Fibroblast of lung (primary cell): ENCODE measurements at regions not wholly inside any gene's neighbourhood (a gene's known extent, or its start where the extent isn't known, plus 50 kb on each side); places are given as distances from the start of the nearest gene placed in this dataset.

ENCODE experiments used
- EZH2 ChIP-seq: IDR thresholded peaks from 2 replicates; pipeline ENCODE4 v1.5.1; 2012; ENCODE audit warnings: low read length, control low read depth, mild to moderate bottlenecking; ENCODE audit errors: missing control alignments
- TF ChIP-seq, protein P1 (sequence below), 2 donors: IDR thresholded peaks in 1 of 2; conservative IDR thresholded peaks in 1 of 2; 1 replicate in 1 of 2; 2 replicates in 1 of 2; pipeline ENCODE4 v1.5.1; 2011 to 2012; ENCODE audit warnings: low read length in 2 of 2, control low read depth in 1 of 2, inconsistent platforms in 1 of 2, low read depth in 1 of 2, mild to moderate bottlenecking in 1 of 2

DNA sequence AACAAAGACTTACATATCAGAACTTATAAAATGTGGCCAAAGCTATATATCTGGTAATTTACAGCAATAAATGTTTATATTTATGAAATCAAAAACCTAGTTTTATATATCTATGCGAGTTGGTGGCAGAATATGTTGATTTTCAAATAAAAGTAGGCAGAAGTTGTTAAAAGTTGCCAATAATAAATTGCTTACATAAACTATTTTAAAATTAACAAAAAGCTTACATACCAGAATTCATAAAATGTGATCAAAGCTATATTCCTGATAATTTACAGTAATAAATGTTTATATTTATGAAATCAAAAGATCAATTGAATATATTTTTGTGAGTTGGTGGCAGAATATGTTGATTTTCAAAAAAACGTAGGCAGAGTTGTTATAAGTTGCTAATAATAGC is 451.8 kb upstream of the KHDRBS2 start:
- TF ChIP-seq, protein P1, sequence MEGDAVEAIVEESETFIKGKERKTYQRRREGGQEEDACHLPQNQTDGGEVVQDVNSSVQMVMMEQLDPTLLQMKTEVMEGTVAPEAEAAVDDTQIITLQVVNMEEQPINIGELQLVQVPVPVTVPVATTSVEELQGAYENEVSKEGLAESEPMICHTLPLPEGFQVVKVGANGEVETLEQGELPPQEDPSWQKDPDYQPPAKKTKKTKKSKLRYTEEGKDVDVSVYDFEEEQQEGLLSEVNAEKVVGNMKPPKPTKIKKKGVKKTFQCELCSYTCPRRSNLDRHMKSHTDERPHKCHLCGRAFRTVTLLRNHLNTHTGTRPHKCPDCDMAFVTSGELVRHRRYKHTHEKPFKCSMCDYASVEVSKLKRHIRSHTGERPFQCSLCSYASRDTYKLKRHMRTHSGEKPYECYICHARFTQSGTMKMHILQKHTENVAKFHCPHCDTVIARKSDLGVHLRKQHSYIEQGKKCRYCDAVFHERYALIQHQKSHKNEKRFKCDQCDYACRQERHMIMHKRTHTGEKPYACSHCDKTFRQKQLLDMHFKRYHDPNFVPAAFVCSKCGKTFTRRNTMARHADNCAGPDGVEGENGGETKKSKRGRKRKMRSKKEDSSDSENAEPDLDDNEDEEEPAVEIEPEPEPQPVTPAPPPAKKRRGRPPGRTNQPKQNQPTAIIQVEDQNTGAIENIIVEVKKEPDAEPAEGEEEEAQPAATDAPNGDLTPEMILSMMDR (conservative IDR thresholded peaks at IDR 0.05 in 1 of 2, IDR thresholded peaks at IDR 0.05 in 1 of 2; ENCODE audit: low read depth in 1 of 2, low read length in 2 of 2), result no peak
- no peak for TF ChIP-seq EZH2
